ENCODE measurements at regions not wholly inside any gene's neighbourhood (a gene's known extent, or its start where the extent isn't known, plus 50 kb on each side); places are given as distances from the start of the nearest gene placed in this dataset.

DNA sequence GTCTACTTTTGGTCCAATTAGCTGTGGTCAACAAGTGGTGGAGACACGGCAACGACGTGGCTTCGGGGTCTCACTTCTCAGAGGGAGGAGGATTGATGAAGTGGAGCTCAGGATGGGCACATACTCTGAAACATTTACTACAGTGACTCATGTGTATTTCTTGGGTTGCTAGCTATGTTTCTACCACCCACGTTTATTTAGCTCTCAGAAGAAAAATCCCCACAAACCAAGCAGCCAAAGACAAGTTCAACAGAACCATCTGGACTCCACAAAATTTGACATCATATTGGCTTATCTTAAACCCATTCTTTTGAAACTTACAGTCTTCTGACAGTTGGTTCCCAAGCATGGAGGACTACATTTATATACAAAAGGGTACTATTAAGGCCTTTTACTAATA lies 158.0 kb downstream of the CBLL2 start:
- no peaks in the 10 kb centered on the region for H3K4me1 ChIP-seq
- POLR2A ChIA-PET, result no interaction called here
- H3K36me3 Mint-ChIP-seq (ENCODE audit: insufficient read depth, unreplicated experiment), result no peaks in the 10 kb centered on the region
- H3K27ac Mint-ChIP-seq (ENCODE audit: unreplicated experiment), result no peak overlapping the region
- CTCF ChIA-PET, result no interaction called here
- H3K27me3 Mint-ChIP-seq (ENCODE audit: insufficient read depth, unreplicated experiment), result peaks cover 2% of the 10 kb centered on the region
- intact Hi-C loops (cut with micrococcal nuclease; ENCODE audit: unreplicated experiment), result no loop called here
- no peak overlapping the region for H3K4me3 Mint-ChIP-seq (ENCODE audit: unreplicated experiment)
- H3K4me1 Mint-ChIP-seq (ENCODE audit: low read depth, unreplicated experiment), result no peaks in the 10 kb centered on the region
- no peak overlapping the region for H3K4me3 ChIP-seq (ENCODE audit: low read depth, low read length)
- H3K9me3 ChIP-seq, result no peaks in the 10 kb centered on the region
- no peaks in the 10 kb centered on the region for H3K9me3 Mint-ChIP-seq (ENCODE audit: unreplicated experiment)
- no peaks in the 10 kb centered on the region for H3K36me3 ChIP-seq (ENCODE audit: control insufficient read depth, insufficient read depth, low read length)
- no peaks in the 10 kb centered on the region for H3K27me3 ChIP-seq (replicated peaks; ENCODE audit: control insufficient read depth, insufficient read depth, low read length)
- TF ChIP-seq, protein P1, sequence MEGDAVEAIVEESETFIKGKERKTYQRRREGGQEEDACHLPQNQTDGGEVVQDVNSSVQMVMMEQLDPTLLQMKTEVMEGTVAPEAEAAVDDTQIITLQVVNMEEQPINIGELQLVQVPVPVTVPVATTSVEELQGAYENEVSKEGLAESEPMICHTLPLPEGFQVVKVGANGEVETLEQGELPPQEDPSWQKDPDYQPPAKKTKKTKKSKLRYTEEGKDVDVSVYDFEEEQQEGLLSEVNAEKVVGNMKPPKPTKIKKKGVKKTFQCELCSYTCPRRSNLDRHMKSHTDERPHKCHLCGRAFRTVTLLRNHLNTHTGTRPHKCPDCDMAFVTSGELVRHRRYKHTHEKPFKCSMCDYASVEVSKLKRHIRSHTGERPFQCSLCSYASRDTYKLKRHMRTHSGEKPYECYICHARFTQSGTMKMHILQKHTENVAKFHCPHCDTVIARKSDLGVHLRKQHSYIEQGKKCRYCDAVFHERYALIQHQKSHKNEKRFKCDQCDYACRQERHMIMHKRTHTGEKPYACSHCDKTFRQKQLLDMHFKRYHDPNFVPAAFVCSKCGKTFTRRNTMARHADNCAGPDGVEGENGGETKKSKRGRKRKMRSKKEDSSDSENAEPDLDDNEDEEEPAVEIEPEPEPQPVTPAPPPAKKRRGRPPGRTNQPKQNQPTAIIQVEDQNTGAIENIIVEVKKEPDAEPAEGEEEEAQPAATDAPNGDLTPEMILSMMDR (IDR thresholded peaks at IDR 0.05; ENCODE audit: insufficient read depth in 1 of 2, low read depth in 1 of 2, low read length in 1 of 2, severe bottlenecking in 1 of 2, unreplicated experiment in 1 of 2), result no peak
- no peak for DNase-seq
- BruUV-seq (replicated peaks), result no TSS peak

DNA sequence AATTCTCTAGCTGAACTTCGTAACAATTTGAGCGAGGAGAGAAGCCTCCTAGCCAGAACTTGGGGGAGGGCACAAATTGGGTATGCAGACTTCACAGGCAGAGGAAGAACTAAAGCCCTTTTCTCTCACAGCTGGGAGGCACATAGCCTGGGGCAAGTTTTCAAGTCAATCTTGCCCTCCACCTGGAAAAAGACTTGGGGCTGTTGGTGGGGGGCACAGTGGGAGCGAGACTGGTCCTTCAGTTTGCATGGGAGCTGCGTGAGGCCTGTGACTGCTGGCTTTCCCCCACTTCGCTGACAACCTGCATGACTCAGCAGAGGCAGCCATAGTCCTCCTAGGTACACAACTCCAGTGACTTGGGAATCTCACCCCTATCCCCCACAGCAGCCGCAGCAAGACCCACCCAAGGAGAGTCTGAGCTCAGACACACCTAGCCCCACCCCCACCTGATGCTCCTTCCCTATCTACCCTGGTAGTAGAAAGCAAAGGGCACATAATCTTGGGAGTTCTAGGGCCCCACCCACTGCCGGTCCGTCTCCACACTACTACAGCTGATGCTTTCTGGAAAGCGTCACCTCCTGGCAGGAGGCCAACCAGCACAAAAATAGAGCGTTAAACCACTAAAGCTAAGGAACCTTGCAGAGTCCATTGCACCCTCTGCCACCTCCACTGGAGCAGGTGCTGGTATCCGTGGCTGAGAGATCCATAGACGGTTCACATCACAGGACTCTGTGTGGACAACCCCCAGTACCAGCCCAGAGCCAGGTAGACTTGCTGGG lies 160.8 kb downstream of the CBLL2 start:
- intact Hi-C loops (cut with micrococcal nuclease; ENCODE audit: unreplicated experiment), result no loop called here
- CTCF ChIA-PET, result no interaction called here
- POLR2A ChIA-PET, result no interaction called here
- Mint-ChIP-seq H3K9me3 (ENCODE audit: unreplicated experiment) (no peaks in the 10 kb centered on the region), H3K4me1 (ENCODE audit: low read depth, unreplicated experiment) (no peaks in the 10 kb centered on the region), H3K27ac (ENCODE audit: unreplicated experiment) (no peak overlapping the region), H3K36me3 (ENCODE audit: insufficient read depth, unreplicated experiment) (no peaks in the 10 kb centered on the region), H3K4me3 (ENCODE audit: unreplicated experiment) (no peak overlapping the region), H3K27me3 (ENCODE audit: insufficient read depth, unreplicated experiment) (peaks cover 2% of the 10 kb centered on the region)
- no peaks in the 10 kb centered on the region for H3K9me3 ChIP-seq
- H3K36me3 ChIP-seq (ENCODE audit: control insufficient read depth, insufficient read depth, low read length), result no peaks in the 10 kb centered on the region
- no peak overlapping the region for H3K4me3 ChIP-seq (ENCODE audit: low read depth, low read length)
- H3K27me3 ChIP-seq (replicated peaks; ENCODE audit: control insufficient read depth, insufficient read depth, low read length), result no peaks in the 10 kb centered on the region
- TF ChIP-seq, protein P1 (IDR thresholded peaks at IDR 0.05; ENCODE audit: insufficient read depth in 1 of 2, low read depth in 1 of 2, low read length in 1 of 2, severe bottlenecking in 1 of 2, unreplicated experiment in 1 of 2), result no peak
- DNase-seq, result no peak
- BruUV-seq (replicated peaks), result no TSS peak
- no peaks in the 10 kb centered on the region for H3K4me1 ChIP-seq

- no peaks in the 10 kb centered on the region for H3K4me1 Mint-ChIP-seq (ENCODE audit: low read depth, unreplicated experiment)
- Histone ChIP-seq H3K9me3 (no peaks in the 10 kb centered on the region), H3K27me3 (replicated peaks; ENCODE audit: control insufficient read depth, insufficient read depth, low read length) (no peaks in the 10 kb centered on the region), H3K4me1 (no peaks in the 10 kb centered on the region), H3K4me3 (ENCODE audit: low read depth, low read length) (no peak overlapping the region), H3K36me3 (ENCODE audit: control insufficient read depth, insufficient read depth, low read length) (no peaks in the 10 kb centered on the region)
- H3K9me3 Mint-ChIP-seq (ENCODE audit: unreplicated experiment), result no peaks in the 10 kb centered on the region
- CTCF ChIA-PET, result no interaction called here
- H3K36me3 Mint-ChIP-seq (ENCODE audit: insufficient read depth, unreplicated experiment), result no peaks in the 10 kb centered on the region
- H3K27me3 Mint-ChIP-seq (ENCODE audit: insufficient read depth, unreplicated experiment), result no peaks in the 10 kb centered on the region
- intact Hi-C loops (cut with micrococcal nuclease; ENCODE audit: unreplicated experiment), result no loop called here
- DNase-seq, result no peak
- POLR2A ChIA-PET, result no interaction called here
- TF ChIP-seq, protein P1 (IDR thresholded peaks at IDR 0.05; ENCODE audit: insufficient read depth in 1 of 2, low read depth in 1 of 2, low read length in 1 of 2, severe bottlenecking in 1 of 2, unreplicated experiment in 1 of 2), result no peak
- no TSS peak for BruUV-seq (replicated peaks)
- no peak overlapping the region for H3K27ac Mint-ChIP-seq (ENCODE audit: unreplicated experiment)
- no peak overlapping the region for H3K4me3 Mint-ChIP-seq (ENCODE audit: unreplicated experiment)
Measured at GRCh38 chrX:22445880-22446279, 173.2 kb downstream of the CBLL2 start.

Measured in Caco-2 (cell line).